ENCODE measurements at regions not wholly inside any gene's neighbourhood (a gene's known extent, or its start where the extent isn't known, plus 50 kb on each side); places are given as distances from the start of the nearest gene placed in this dataset.

- DNase-seq: no peak
Observed at GRCh38 chr21:18191139-18191538, 53.5 kb upstream of the CHODL start.

DNA sequence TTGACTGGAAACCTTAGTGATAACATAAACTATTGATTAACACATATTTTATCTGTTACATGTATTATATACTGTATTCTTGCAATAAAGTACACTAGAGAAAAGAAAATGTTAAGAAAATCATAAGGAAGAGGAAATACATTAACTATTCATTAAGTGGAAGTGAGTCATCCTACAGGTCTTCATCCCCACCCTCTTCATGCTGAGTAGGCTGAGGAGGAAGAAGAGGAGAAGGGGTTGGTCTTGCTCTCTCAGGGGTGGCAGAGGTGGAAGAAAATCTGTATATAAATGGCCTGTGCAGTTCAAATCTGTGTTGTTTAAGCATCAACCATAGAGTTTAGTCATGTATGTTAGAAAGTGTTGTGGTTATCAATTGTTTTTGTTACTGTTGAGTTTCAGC is 66.1 kb upstream of the CHODL start:
- DNase-seq: no peak

- DNase-seq: no peak
Observed at GRCh38 chr21:18174370-18174769, 70.3 kb upstream of the CHODL start.

- no peak for DNase-seq
Observed at GRCh38 chr21:18170829-18171228, 73.8 kb upstream of the CHODL start.

GRCh38 chr21:18170221-18170620 is 74.4 kb upstream of the CHODL start:
- no peak for DNase-seq

- no peak for DNase-seq
Observed at GRCh38 chr21:18168108-18168507, 76.5 kb upstream of the CHODL start.

- no peak for DNase-seq
Observed at GRCh38 chr21:18164933-18165332, 79.7 kb upstream of the CHODL start.

GRCh38 chr21:18164483-18164882 is 80.2 kb upstream of the CHODL start:
- DNase-seq: no peak

- no peak for DNase-seq
Observed at GRCh38 chr21:18163956-18164355, 80.7 kb upstream of the CHODL start.

- DNase-seq: no peak
Observed at GRCh38 chr21:18161841-18162240, 82.8 kb upstream of the CHODL start.

DNA sequence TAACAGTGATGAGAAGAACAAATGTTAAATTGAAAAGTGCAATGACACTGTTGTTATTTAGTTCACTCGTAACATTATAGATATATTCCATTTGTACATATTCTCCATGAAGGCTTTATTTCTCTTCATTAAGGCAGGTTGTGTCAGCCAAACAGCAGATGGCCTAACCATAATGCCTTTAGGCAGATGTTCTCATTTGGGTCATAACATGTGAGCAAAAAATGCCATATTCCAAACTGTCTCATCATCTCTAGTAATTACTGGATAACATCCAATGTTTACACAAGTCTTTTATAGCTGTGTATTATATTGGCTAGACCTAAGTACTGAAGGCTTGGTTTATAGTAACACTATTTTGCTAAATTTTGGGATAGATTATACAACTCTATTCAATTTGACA is 87.2 kb upstream of the CHODL start:
- DNase-seq: no peak

- DNase-seq: no peak
Observed at GRCh38 chr21:18155508-18156193, 89.0 kb upstream of the CHODL start.

DNA sequence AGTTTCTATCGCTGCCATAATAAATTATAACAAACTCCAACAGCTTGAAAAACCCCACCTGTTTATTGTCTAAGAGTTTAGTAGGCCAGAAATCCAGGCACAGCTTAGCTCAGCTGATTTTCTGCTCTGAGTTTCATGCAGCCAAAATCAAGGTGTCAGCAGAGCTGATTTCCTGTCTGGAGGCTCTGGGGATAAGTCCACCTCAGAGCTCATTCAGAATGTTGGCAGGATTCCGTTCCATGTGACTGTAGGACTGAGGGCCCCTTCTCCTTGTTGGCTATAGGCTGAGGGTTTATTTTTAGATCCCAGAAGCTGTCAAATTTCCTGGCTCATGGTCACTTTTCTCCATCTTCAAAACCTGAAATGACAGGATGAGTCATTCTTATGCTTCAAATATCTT is 91.6 kb upstream of the CHODL start:
- no peak for DNase-seq

- no peak for DNase-seq
Observed at GRCh38 chr21:18152371-18152770, 92.3 kb upstream of the CHODL start.

GRCh38 chr21:18151046-18151445 is 93.6 kb upstream of the CHODL start:
- no peak for DNase-seq

DNA sequence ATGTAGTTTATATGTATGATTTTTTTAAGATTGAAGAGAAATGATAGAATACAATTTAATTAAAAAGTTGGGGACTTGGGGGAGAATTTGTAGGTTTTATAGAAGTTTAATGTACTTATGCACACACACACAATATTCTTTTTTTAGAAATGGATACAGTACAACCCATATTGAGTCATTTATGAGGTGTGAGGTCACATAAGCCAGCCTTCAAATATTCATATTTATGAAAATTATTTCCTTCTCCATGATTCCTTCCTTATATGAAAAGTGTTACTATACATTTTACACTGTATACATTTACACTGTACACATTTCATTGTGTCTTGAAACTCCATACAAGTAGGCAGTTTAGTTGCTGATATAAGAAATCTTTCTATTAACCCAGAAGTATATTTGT is 96.2 kb upstream of the CHODL start:
- DNase-seq: no peak

GRCh38 chr21:18147678-18148077 is 97.0 kb upstream of the CHODL start:
- DNase-seq: no peak

DNA sequence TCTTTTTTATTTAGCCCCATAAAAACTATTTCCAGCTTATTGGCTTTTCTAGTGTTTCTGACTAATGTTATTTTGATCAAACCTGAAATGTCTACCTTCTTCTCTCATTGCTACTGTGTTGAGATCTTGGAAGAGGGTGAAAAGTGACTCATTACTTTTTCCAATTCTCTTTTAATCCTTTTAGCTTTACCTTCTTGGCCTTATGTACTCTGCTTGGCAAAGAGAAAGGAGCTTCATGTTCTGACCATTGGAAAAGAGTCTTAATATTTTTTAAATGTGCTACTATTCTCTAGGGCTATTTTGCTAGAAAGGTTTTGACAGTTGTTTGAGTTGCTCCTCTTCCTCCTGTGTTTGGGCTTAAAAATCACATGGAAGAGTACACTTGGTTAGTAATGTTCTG is 97.8 kb upstream of the CHODL start:
- DNase-seq: no peak

- DNase-seq: no peak
Observed at GRCh38 chr21:18144339-18144738, 100.3 kb upstream of the CHODL start.

- DNase-seq: no peak
Observed at GRCh38 chr21:18142655-18143054, 102.0 kb upstream of the CHODL start.

- no peak for DNase-seq
Observed at GRCh38 chr21:18138507-18138906, 106.1 kb upstream of the CHODL start.

- no peak for DNase-seq
Observed at GRCh38 chr21:18129526-18129925, 115.1 kb upstream of the CHODL start.

DNA sequence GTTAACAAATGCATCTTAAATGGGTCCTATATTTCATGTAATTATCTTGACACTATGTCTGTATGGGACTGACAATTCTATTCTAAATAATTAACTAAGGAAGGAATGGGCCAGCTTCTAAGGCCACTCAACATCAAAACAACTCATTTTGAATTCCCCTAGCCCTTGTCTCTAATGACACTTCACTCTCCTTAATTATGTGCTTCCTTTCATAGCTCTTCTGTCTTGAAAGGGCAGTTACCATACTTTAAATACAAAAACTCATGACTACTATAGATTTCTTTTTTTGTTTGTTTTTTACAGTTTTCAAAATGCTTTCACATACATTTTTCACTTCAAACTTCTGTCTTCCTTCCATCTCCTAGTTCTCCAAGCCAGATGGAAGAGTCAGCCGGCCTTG is 126.1 kb upstream of the CHODL start:
- DNase-seq: no peak

- no peak for DNase-seq
Observed at GRCh38 chr21:18117176-18117575, 127.5 kb upstream of the CHODL start.

DNA sequence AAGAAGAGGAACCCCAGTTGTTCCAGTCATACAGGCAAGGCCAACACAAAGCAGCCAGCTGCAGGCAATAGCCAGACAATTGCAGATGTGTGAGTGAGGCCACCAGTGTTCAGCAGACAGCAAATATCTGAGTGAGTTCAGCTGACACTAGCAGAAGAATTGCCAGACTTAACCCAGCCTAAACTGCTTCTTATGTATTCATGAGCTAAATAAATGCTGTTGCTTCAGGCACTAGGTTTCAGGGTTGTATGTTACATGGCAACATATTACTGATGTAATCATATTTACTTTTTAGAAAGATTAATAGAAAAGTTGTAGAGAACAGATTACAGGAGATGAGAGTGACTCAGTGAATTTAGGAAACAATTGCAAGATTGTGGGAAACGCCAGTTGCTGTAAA is 129.8 kb upstream of the CHODL start:
- DNase-seq: no peak

GRCh38 chr21:18104802-18105201 is 139.8 kb upstream of the CHODL start:
- DNase-seq: no peak
